H1 (cell line): ENCODE measurements at regions not wholly inside any gene's neighbourhood (a gene's known extent, or its start where the extent isn't known, plus 50 kb on each side); places are given as distances from the start of the nearest gene placed in this dataset.
A peak's percentile ranks its signal among the peaks of the same experiment; 100 is the strongest.

ENCODE experiments used
- CTCF ChIA-PET: fragments of 300-600 bp; sonication (Branson Sonifier 250); formaldehyde crosslinking; loops from one replicate; lab custom pipeline; 2021; ENCODE audit not compliant: partially characterized antibody; lab: Charles Lee
- POLR2A ChIA-PET: fragments of 300-600 bp; sonication (Branson Sonifier 250); formaldehyde crosslinking; loops from one replicate; lab custom pipeline; 2021; ENCODE audit warnings: inconsistent platforms; ENCODE audit not compliant: partially characterized antibody; lab: Charles Lee
- DNase-seq, 2 experiments: peaks; one replicate each; pipeline versions ENCODE4 v3.0.0 to v3.0.0-alpha.2; 2010 to 2022; ENCODE audit warnings: low spot score in 2 of 2, low read depth in 1 of 2, mixed read lengths in 1 of 2
- FAIRE-seq: peaks from 2 replicates; lab custom pipeline; 2011; peaks lifted over from hg19 to GRCh38; lab: Jason Lieb, UNC
- H2AFZ ChIP-seq: 2 replicates; pipeline ENCODE4 v1.8.1; 2012; ENCODE audit warnings: low read length, inconsistent platforms
- H2AK5ac ChIP-seq: 2 replicates; pipeline ENCODE4 v1.6.1; 2013; ENCODE audit warnings: low read depth, low read length
- H2BK120ac ChIP-seq: replicated peaks from 2 replicates; pipeline ENCODE3; 2013; ENCODE audit warnings: low read depth, low read length, inconsistent platforms
- H2BK12ac ChIP-seq: 2 replicates; pipeline ENCODE4 v1.6.1; 2013; ENCODE audit warnings: low read depth, low read length
- H2BK15ac ChIP-seq: 2 replicates; pipeline ENCODE4 v1.6.1; 2013; ENCODE audit warnings: low read length
- H2BK20ac ChIP-seq: 2 replicates; pipeline ENCODE4 v1.6.1; 2013; ENCODE audit warnings: low read length
- H2BK5ac ChIP-seq: 2 replicates; pipeline ENCODE4 v1.6.1; 2013; ENCODE audit warnings: low read depth, low read length
- H3K14ac ChIP-seq: 2 replicates; pipeline ENCODE4 v1.6.1; 2013; ENCODE audit warnings: inconsistent platforms; ENCODE audit not compliant: insufficient read length
- H3K18ac ChIP-seq: 2 replicates; pipeline ENCODE4 v1.6.1; 2013; ENCODE audit warnings: low read length; ENCODE audit errors: extremely low read depth
- H3K23ac ChIP-seq: 2 replicates; pipeline ENCODE4 v1.6.1; 2013; ENCODE audit warnings: inconsistent platforms; ENCODE audit not compliant: insufficient read length
- H3K23me2 ChIP-seq: 2 replicates; pipeline ENCODE4 v1.6.1; 2013; ENCODE audit warnings: low read depth, low read length
- H3K27ac ChIP-seq: 2 replicates; pipeline ENCODE4 v1.6.1; 2011; ENCODE audit warnings: low read depth, low read length, inconsistent platforms
- H3K27me3 ChIP-seq, 4 experiments: replicated peaks in 1 of 4; 1 replicate in 1 of 4; 2 replicates in 3 of 4; pipeline versions ENCODE4 v1.6.1 to v1.8.1; 2011 to 2013; ENCODE audit warnings: low read length in 3 of 4, mild to moderate bottlenecking in 3 of 4, inconsistent platforms in 2 of 4, mixed read lengths in 2 of 4, moderate library complexity in 1 of 4; ENCODE audit not compliant: control insufficient read depth in 3 of 4, insufficient read depth in 3 of 4; ENCODE audit errors: extremely low read depth in 1 of 4
- H3K36me3 ChIP-seq, 4 experiments: 2 replicates each; pipeline versions ENCODE4 v1.6.1 to v1.8.1; 2011 to 2013; ENCODE audit warnings: mild to moderate bottlenecking in 4 of 4, low read length in 3 of 4, moderate library complexity in 2 of 4, control low read depth in 1 of 4, inconsistent platforms in 1 of 4; ENCODE audit not compliant: insufficient read depth in 4 of 4, control insufficient read depth in 2 of 4
- H3K4ac ChIP-seq: replicated peaks from 2 replicates; pipeline ENCODE3; 2013; ENCODE audit warnings: low read length, low read depth, mixed read lengths, inconsistent platforms; ENCODE audit not compliant: insufficient read length
- H3K4me1 ChIP-seq, 4 experiments: replicated peaks in 1 of 4; 1 replicate in 1 of 4; 2 replicates in 3 of 4; pipeline versions ENCODE4 v1.6.1 to v1.8.1; 2011 to 2013; ENCODE audit warnings: low read length in 3 of 4, inconsistent platforms in 2 of 4, mixed read lengths in 1 of 4; ENCODE audit not compliant: insufficient read depth in 4 of 4, control insufficient read depth in 3 of 4
- H3K4me2 ChIP-seq, 2 experiments: 2 replicates each; pipeline versions ENCODE4 v1.6.1 to v1.8.1; 2011 to 2013; ENCODE audit warnings: low read depth in 2 of 2, low read length in 2 of 2, control low read depth in 1 of 2, inconsistent platforms in 1 of 2, mild to moderate bottlenecking in 1 of 2; ENCODE audit not compliant: insufficient read depth in 1 of 2
- H3K4me3 ChIP-seq, 4 experiments: fragments of 200-600, 300-600 bp in 1 of 4; sonication (generic), shearing (Covaris generic), sonication (Bioruptor Twin) in 1 of 4; 2 replicates each; pipeline versions ENCODE4 v1.5.1 to v1.8.1; 2011 to 2016; ENCODE audit warnings: low read length in 4 of 4, low read depth in 3 of 4, control low read depth in 2 of 4, inconsistent platforms in 2 of 4, mild to moderate bottlenecking in 2 of 4, mixed read lengths in 1 of 4, moderate library complexity in 1 of 4; ENCODE audit not compliant: insufficient read depth in 2 of 4; ENCODE audit errors: extremely low read depth in 1 of 4
- H3K56ac ChIP-seq: replicated peaks from 2 replicates; pipeline ENCODE3; 2013; ENCODE audit warnings: low read depth, mild to moderate bottlenecking, mixed read lengths, low read length, inconsistent platforms; ENCODE audit not compliant: insufficient read length
- H3K79me1 ChIP-seq: 2 replicates; pipeline ENCODE4 v1.6.1; 2013; ENCODE audit warnings: low read depth, low read length, control low read depth
- H3K79me2 ChIP-seq, 2 experiments: 2 replicates each; pipeline versions ENCODE4 v1.6.1 to v1.8.1; 2012 to 2013; ENCODE audit warnings: low read length in 2 of 2, mild to moderate bottlenecking in 2 of 2, inconsistent platforms in 1 of 2; ENCODE audit not compliant: insufficient read depth in 2 of 2, control insufficient read depth in 1 of 2
- H3K9ac ChIP-seq, 4 experiments: replicated peaks in 1 of 4; 1 replicate in 1 of 4; 2 replicates in 3 of 4; pipeline versions ENCODE4 v1.6.1 to v1.8.1; 2011 to 2013; ENCODE audit warnings: low read depth in 3 of 4, low read length in 3 of 4, control low read depth in 2 of 4, mild to moderate bottlenecking in 2 of 4, moderate library complexity in 2 of 4, inconsistent platforms in 1 of 4; ENCODE audit errors: extremely low read depth in 1 of 4
- H3K9me3 ChIP-seq, 2 experiments: 2 replicates each; pipeline versions ENCODE4 v1.6.1 to v1.8.1; 2012 to 2013; ENCODE audit warnings: mild to moderate bottlenecking in 2 of 2, moderate library complexity in 2 of 2, control low read depth in 1 of 2, inconsistent platforms in 1 of 2, low read depth in 1 of 2, low read length in 1 of 2, mixed read lengths in 1 of 2; ENCODE audit not compliant: insufficient read depth in 2 of 2
- H4K20me1 ChIP-seq, 2 experiments: replicated peaks in 1 of 2; 2 replicates each; pipeline versions ENCODE3 to v1.8.1; 2011 to 2013; ENCODE audit warnings: inconsistent platforms in 2 of 2, low read length in 2 of 2, mild to moderate bottlenecking in 1 of 2; ENCODE audit not compliant: insufficient read depth in 2 of 2, control insufficient read depth in 1 of 2
- H4K5ac ChIP-seq: 2 replicates; pipeline ENCODE4 v1.6.1; 2013; ENCODE audit warnings: low read length, low read depth, mixed read lengths, inconsistent platforms; ENCODE audit not compliant: insufficient read length
- H4K8ac ChIP-seq: 2 replicates; pipeline ENCODE4 v1.8.0; 2013; ENCODE audit warnings: mild to moderate bottlenecking, moderate library complexity, low read length, inconsistent platforms; ENCODE audit not compliant: insufficient read depth; ENCODE audit errors: extremely low read depth
- H4K91ac ChIP-seq: replicated peaks from 2 replicates; pipeline ENCODE3; 2013; ENCODE audit warnings: low read length, mixed read lengths, inconsistent platforms; ENCODE audit not compliant: insufficient read length
- BACH1 ChIP-seq: IDR thresholded peaks from 2 replicates; pipeline ENCODE4 v1.6.1; 2012; ENCODE audit warnings: low read length, improper control_type of control experiment
- KDM1A ChIP-seq: fragments of 200-600, 300-600 bp; sonication (generic); IDR thresholded peaks from 2 replicates; pipeline ENCODE4 v1.7.1; 2016; ENCODE audit warnings: mild to moderate bottlenecking, low read length, borderline replicate concordance
- PHF8 ChIP-seq: fragments of 200-600 bp; sonication (generic); conservative IDR thresholded peaks from 2 replicates; pipeline ENCODE4 v1.7.1; 2012; ENCODE audit warnings: low read depth, mild to moderate bottlenecking, inconsistent platforms, low read length, moderate library complexity
- POLR2AphosphoS5 ChIP-seq: IDR thresholded peaks from 2 replicates; pipeline ENCODE4 v1.6.1; 2011; ENCODE audit warnings: low read depth, low read length
- SIN3A ChIP-seq, 2 experiments: IDR thresholded peaks in 1 of 2; conservative IDR thresholded peaks in 1 of 2; 2 replicates each; pipeline ENCODE4 v1.6.1; 2011 to 2012; ENCODE audit warnings: low read length in 2 of 2, improper control_type of control experiment in 1 of 2, low read depth in 1 of 2, mild to moderate bottlenecking in 1 of 2
- TBP ChIP-seq: IDR thresholded peaks from 2 replicates; pipeline ENCODE4 v1.6.1; 2011; ENCODE audit warnings: low read depth, low read length, improper control_type of control experiment
- TEAD4 ChIP-seq: IDR thresholded peaks from 2 replicates; pipeline ENCODE4 v1.6.1; 2012; ENCODE audit warnings: low read depth, low read length, inconsistent platforms, mixed read lengths
- YY1 ChIP-seq: IDR thresholded peaks from 2 replicates; pipeline ENCODE4 v1.6.1; 2011; ENCODE audit warnings: low read depth, mild to moderate bottlenecking, low read length
- WGBS, 2 experiments: shearing (Covaris generic) in 1 of 2; methylation state at CpG; one replicate each; pipeline versions ENCODE4 v1.1.6 to v1.1.7; 2013 to 2015; ENCODE audit warnings: low lambda C conversion rate in 2 of 2, mixed read lengths in 2 of 2, inconsistent platforms in 1 of 2, low coverage in 1 of 2, missing lambda C conversion rate in 1 of 2; ENCODE audit not compliant: insufficient replicate concordance in 2 of 2, insufficient coverage in 1 of 2, insufficient read length in 1 of 2; ENCODE audit errors: extremely low coverage in 1 of 2, missing lambda C conversion rate in 1 of 2; 5-methylcytosine and 5-hydroxymethylcytosine counted together
- TF ChIP-seq, protein P1 (sequence below), 3 experiments: IDR thresholded peaks; 1 replicate in 2 of 3; 2 replicates in 1 of 3; pipeline versions ENCODE4 v1.5.1 to v1.6.1; 2011; ENCODE audit warnings: low read length in 3 of 3, mild to moderate bottlenecking in 3 of 3, inconsistent platforms in 2 of 3, low read depth in 1 of 3, moderate library complexity in 1 of 3; ENCODE audit not compliant: insufficient read depth in 1 of 3; ENCODE audit errors: control extremely low read depth in 1 of 3

DNA sequence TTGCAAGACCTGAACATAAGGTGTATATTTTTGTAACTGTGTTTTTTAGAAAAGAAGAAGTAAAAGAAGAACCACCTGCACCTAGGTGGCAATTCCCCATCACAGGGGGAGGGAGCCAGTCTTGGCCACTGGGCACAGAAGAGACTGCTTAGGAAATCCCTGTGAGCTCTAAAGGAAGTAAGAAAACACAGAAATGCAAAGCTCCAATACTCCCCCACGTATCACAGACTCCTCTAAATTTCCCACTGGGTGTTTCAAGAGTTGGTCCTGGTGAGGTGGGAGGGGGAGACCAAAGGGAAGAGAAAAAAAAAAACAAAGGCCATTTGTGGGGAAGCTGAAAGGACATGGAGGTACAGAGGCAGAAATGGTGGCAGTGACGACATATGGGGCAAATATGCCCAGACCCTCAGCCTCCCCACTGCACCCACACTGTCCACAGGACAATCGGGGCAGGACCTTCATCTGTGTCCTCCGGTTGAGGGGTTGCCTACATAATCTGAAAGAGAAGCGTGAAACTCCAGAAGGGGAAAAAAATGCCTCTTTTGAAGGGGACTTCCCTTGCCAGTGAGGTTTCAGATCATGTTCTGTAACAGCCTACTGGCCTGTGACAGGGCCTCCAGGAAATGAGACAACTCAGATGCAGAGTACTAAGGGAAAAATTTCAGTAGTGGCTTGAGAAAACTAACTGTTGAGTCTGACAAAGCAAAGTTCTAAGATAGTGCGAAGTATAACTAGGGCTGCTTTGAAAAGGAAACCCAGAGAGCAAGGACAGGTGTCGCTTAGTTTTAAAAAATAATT, 226.2 kb upstream of the MARCKS start:
- Histone ChIP-seq H2BK120ac (no peak overlapping the region), H2BK15ac (no peak overlapping the region), H3K79me1 (no peaks in the 10 kb centered on the region), H3K27me3 (peaks cover 0 to 1% (median 0%) of the 10 kb centered on the region in 4 experiments; a peak in 2 of 7 replicates), H3K4me3 (no peak overlapping the region), H3K27ac (no peak overlapping the region), H2BK20ac (no peak overlapping the region), H3K23ac (no peak overlapping the region), H3K4ac (peak overlapping the region; percentile 27), H2AFZ (peak overlapping the region; percentile 78; the same call in 1 of the 2 replicates), H4K8ac (no peak overlapping the region), H4K20me1 (no peaks in the 10 kb centered on the region), H3K4me2 (no peak overlapping the region), H3K4me1 (peaks cover 0 to 3% (median 0%) of the 10 kb centered on the region in 4 experiments; a peak in 2 of 7 replicates), H4K5ac (no peak overlapping the region), H3K14ac (no peak overlapping the region), H3K9me3 (no peaks in the 10 kb centered on the region), H3K56ac (no peak overlapping the region), H3K18ac (no peak overlapping the region), H3K23me2 (no peaks in the 10 kb centered on the region), H3K79me2 (no peaks in the 10 kb centered on the region), H4K91ac (no peak overlapping the region), H3K36me3 (no peaks in the 10 kb centered on the region), H3K9ac (no peak overlapping the region), H2BK5ac (no peak overlapping the region), H2AK5ac (no peak overlapping the region), H2BK12ac (no peak overlapping the region)
- ChIA-PET CTCF (interaction anchor here (0.6 to 1.4 kb wide), 2 partner anchors 13 to 103 kb away, joined by 3 read pairs; no protein-coding TSS in a partner anchor), POLR2A (no interaction called here)
- FAIRE-seq (no peak), DNase-seq (no peak)
- WGBS, 2 experiments = 83% methylated on average over 7 of the region's 7 CpGs; no CpG with 5 or more reads in 1 of the 2 experiments
- TF ChIP-seq KDM1A (no peak), TBP (no peak), SIN3A (conservative IDR thresholded peaks at IDR 0.05 in 1 of 2, IDR thresholded peaks at IDR 0.05 in 1 of 2; ENCODE audit: low read depth in 1 of 2, low read length in 2 of 2) (no peak), BACH1 (no peak), POLR2AphosphoS5 (no peak), YY1 (no peak), TEAD4 (no peak), PHF8 (no peak)
- TF ChIP-seq, protein P1, sequence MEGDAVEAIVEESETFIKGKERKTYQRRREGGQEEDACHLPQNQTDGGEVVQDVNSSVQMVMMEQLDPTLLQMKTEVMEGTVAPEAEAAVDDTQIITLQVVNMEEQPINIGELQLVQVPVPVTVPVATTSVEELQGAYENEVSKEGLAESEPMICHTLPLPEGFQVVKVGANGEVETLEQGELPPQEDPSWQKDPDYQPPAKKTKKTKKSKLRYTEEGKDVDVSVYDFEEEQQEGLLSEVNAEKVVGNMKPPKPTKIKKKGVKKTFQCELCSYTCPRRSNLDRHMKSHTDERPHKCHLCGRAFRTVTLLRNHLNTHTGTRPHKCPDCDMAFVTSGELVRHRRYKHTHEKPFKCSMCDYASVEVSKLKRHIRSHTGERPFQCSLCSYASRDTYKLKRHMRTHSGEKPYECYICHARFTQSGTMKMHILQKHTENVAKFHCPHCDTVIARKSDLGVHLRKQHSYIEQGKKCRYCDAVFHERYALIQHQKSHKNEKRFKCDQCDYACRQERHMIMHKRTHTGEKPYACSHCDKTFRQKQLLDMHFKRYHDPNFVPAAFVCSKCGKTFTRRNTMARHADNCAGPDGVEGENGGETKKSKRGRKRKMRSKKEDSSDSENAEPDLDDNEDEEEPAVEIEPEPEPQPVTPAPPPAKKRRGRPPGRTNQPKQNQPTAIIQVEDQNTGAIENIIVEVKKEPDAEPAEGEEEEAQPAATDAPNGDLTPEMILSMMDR (IDR thresholded peaks at IDR 0.05; ENCODE audit: control extremely low read depth in 1 of 3, insufficient read depth in 1 of 3, low read depth in 1 of 3, low read length in 3 of 3) = no peak
